Calu3 (cell line): ENCODE measurements at regions not wholly inside any gene's neighbourhood (a gene's known extent, or its start where the extent isn't known, plus 50 kb on each side); places are given as distances from the start of the nearest gene placed in this dataset.

Source experiments
- BruUV-seq: library from RNA; stranded (reverse); fragments of 400-500 nt; replicated peaks from 2 replicates; lab custom pipeline; 2021; lab: Mats Ljungman, UMichigan
- CTCF ChIA-PET: fragments of 300-600 bp; sonication (Branson Sonifier 250); formaldehyde crosslinking; loops from one replicate; lab custom pipeline; 2022; ENCODE audit warnings: antibody characterized with exemption; lab: Charles Lee
- DNase-seq: peaks from one replicate; pipeline ENCODE4 v3.0.0; 2022
- H3K27ac Mint-ChIP-seq: one replicate; pipeline ENCODE4 v1.8.0; 2022; ENCODE audit warnings: mixed read lengths; ENCODE audit not compliant: unreplicated experiment
- H3K27me3 Mint-ChIP-seq: one replicate; pipeline ENCODE4 v1.8.0; 2022; ENCODE audit warnings: mixed read lengths; ENCODE audit not compliant: unreplicated experiment
- H3K36me3 Mint-ChIP-seq: one replicate; pipeline ENCODE4 v1.8.0; 2022; ENCODE audit warnings: mild to moderate bottlenecking, moderate library complexity, mixed read lengths; ENCODE audit not compliant: insufficient read depth, unreplicated experiment
- H3K4me1 Mint-ChIP-seq: one replicate; pipeline ENCODE4 v1.8.0; 2022; ENCODE audit warnings: mild to moderate bottlenecking, low read depth, mixed read lengths; ENCODE audit not compliant: unreplicated experiment
- H3K4me3 Mint-ChIP-seq: one replicate; pipeline ENCODE4 v1.8.0; 2022; ENCODE audit warnings: mild to moderate bottlenecking, low read depth, moderate library complexity, mixed read lengths; ENCODE audit not compliant: unreplicated experiment
- H3K9me3 Mint-ChIP-seq: one replicate; pipeline ENCODE4 v1.8.0; 2022; ENCODE audit warnings: low read depth, mixed read lengths; ENCODE audit not compliant: unreplicated experiment
- intact Hi-C: fragments of 100-400 bp; cut with micrococcal nuclease; formaldehyde crosslinking; loops from one replicate; pipeline ENCODE4 v1.10.0; 2022; ENCODE audit not compliant: unreplicated experiment
- TF ChIP-seq, protein P1 (sequence below): fragments of 200-600 bp; IDR thresholded peaks from one replicate; pipeline ENCODE4 v1.8.0; 2022; ENCODE audit warnings: antibody characterized with exemption; ENCODE audit not compliant: unreplicated experiment

DNA sequence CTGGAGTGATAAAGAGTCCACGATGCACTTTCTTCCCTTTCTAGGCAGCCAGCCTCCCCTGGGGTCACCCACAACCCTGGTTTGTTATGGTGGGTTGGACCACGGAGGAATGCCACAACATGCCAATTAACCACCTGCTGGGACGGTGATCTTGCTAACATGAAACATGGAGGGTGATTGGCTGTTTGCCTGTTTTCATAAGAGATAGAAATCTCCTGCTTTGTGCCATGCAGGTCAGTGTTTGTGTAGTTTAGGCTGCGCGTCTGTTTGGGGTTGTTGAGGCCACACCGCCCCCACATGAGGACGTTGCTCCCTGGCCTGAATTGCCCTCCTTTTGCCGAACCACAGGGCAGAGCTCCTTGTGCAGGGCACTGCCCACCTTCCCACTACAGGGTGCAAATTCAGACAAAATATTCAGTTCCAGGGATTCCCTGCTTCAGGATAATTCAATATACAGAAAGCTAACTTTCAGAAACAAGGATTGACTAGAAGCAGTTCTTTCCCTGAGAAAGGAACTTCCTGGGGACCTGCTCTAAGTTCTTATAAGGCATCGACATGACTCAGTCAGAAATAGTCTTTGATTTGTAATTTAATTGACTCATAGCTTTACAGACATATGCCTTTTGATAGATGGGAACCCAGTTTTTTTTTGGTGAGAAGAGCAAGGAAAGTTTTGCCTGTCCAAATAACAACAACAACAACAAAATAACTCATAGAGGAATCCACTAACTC is 427.6 kb downstream of the GADD45G start:
- TF ChIP-seq, protein P1, sequence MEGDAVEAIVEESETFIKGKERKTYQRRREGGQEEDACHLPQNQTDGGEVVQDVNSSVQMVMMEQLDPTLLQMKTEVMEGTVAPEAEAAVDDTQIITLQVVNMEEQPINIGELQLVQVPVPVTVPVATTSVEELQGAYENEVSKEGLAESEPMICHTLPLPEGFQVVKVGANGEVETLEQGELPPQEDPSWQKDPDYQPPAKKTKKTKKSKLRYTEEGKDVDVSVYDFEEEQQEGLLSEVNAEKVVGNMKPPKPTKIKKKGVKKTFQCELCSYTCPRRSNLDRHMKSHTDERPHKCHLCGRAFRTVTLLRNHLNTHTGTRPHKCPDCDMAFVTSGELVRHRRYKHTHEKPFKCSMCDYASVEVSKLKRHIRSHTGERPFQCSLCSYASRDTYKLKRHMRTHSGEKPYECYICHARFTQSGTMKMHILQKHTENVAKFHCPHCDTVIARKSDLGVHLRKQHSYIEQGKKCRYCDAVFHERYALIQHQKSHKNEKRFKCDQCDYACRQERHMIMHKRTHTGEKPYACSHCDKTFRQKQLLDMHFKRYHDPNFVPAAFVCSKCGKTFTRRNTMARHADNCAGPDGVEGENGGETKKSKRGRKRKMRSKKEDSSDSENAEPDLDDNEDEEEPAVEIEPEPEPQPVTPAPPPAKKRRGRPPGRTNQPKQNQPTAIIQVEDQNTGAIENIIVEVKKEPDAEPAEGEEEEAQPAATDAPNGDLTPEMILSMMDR = no peak
- no peak overlapping the region for H3K27ac Mint-ChIP-seq
- BruUV-seq = no TSS peak
- H3K9me3 Mint-ChIP-seq = no peaks in the 10 kb centered on the region
- peaks cover 49% of the 10 kb centered on the region for H3K27me3 Mint-ChIP-seq
- no peak for DNase-seq
- H3K4me1 Mint-ChIP-seq = no peaks in the 10 kb centered on the region
- no peak overlapping the region for H3K4me3 Mint-ChIP-seq
- CTCF ChIA-PET = no interaction called here
- intact Hi-C loops = no loop called here
- H3K36me3 Mint-ChIP-seq = no peaks in the 10 kb centered on the region

DNA sequence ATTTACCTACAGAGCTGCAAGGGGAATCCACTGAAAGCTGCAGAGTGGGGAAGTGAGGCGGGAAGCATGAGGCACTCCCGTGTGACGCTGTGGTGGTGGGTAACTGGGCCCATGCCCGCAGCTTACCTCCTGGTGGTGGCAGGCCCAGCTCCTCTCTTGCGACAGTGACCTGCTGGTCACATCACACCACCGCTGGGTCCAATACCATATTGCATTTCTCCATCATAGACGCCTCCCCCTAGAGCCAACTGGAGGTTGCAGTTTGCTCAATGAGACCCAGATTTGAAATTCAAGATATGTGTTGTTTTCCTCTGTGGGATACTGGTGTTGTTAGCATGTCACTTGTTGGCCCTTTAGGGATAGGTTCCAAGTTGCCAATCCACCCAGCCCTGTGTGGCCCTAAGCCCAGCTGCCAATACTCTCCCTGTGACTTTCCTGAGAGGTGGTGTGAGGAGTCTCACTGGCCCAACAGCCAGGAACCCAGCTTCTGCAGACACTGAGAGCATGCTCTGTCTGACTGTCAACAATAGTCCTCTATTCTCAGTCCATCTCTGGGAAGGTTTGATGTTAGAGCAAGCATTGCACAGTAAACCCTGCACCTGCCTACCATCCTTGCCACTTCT is 428.3 kb downstream of the GADD45G start:
- TF ChIP-seq, protein P1 = no peak
- no TSS peak for BruUV-seq
- intact Hi-C loops = no loop called here
- CTCF ChIA-PET = no interaction called here
- H3K4me3 Mint-ChIP-seq = no peak overlapping the region
- no peak for DNase-seq
- H3K9me3 Mint-ChIP-seq = no peaks in the 10 kb centered on the region
- no peak overlapping the region for H3K27ac Mint-ChIP-seq
- H3K36me3 Mint-ChIP-seq = no peaks in the 10 kb centered on the region
- H3K4me1 Mint-ChIP-seq = no peaks in the 10 kb centered on the region
- peaks cover 49% of the 10 kb centered on the region for H3K27me3 Mint-ChIP-seq

DNA sequence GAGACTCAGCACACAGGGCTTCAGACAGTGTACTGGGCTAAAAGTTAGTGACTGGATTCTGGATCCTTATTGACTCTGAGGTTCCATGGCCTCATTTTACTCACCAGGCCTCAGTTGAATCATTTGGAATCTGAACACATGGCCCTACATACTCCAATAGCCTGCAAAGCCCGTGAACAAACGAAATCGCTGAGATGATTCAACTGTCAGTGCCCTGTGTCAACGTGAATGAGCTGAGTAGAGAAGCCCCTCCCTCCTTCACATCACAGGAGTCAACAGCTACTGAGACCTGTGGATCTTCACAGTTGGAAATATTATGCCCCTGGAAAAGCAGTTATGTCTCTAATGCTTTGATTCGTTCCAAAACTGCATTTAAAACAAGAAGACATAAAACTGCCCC is 429.3 kb downstream of the GADD45G start:
- Mint-ChIP-seq H3K27ac (no peak overlapping the region), H3K4me3 (no peak overlapping the region), H3K4me1 (no peaks in the 10 kb centered on the region), H3K27me3 (peaks cover 40% of the 10 kb centered on the region), H3K9me3 (no peaks in the 10 kb centered on the region), H3K36me3 (no peaks in the 10 kb centered on the region)
- DNase-seq = no peak
- BruUV-seq = no TSS peak
- TF ChIP-seq, protein P1 = no peak
- intact Hi-C loops = no loop called here
- CTCF ChIA-PET = no interaction called here

DNA sequence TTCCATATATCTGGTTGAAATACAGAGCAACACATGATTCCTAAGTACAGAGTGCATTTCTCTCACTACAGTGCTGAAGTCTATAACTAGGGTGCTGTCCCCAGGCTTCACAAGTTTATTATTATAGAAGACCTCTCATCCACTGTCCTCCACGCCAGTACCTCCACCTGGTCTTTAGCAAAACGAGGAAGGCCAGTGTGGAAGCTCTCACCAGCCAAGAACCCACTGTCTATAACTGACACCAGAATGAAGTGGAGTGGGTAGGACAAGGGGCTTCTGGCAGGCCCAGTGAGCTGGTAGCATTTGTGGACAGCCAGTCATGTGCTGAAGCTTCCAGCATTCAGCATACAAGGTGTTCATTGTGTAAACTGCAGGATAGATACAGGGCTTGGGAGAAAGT is 430.7 kb downstream of the GADD45G start:
- Mint-ChIP-seq H3K36me3 (no peaks in the 10 kb centered on the region), H3K4me1 (no peaks in the 10 kb centered on the region), H3K4me3 (no peak overlapping the region), H3K27ac (no peak overlapping the region), H3K9me3 (no peaks in the 10 kb centered on the region), H3K27me3 (peaks cover 42% of the 10 kb centered on the region)
- intact Hi-C loops = no loop called here
- TF ChIP-seq, protein P1 = no peak
- CTCF ChIA-PET = no interaction called here
- DNase-seq = no peak
- no TSS peak for BruUV-seq
